ENCODE measurements at regions not wholly inside any gene's neighbourhood (a gene's known extent, or its start where the extent isn't known, plus 50 kb on each side); places are given as distances from the start of the nearest gene placed in this dataset.

GRCh38 chr5:165757791-165758190, 2252.4 kb downstream of the MAT2B start:
- no peak for TF ChIP-seq CTCF (IDR thresholded peaks at IDR 0.05)
- TF ChIP-seq POLR2A (IDR thresholded peaks at IDR 0.05) = no peak
